Kidney epithelial cell (primary cell): ENCODE measurements at regions not wholly inside any gene's neighbourhood (a gene's known extent, or its start where the extent isn't known, plus 50 kb on each side); places are given as distances from the start of the nearest gene placed in this dataset.
A peak's percentile ranks its signal among the peaks of the same experiment; 100 is the strongest.

ENCODE experiments used
- DNase-seq: peaks from one replicate; pipeline ENCODE4 v3.0.0-alpha.2; 2010; ENCODE audit warnings: low read depth
- H3K27me3 ChIP-seq: 2 replicates; pipeline ENCODE4 v1.6.0; 2011; ENCODE audit warnings: low read length; ENCODE audit not compliant: control insufficient read depth, insufficient read depth
- H3K36me3 ChIP-seq: 2 replicates; pipeline ENCODE4 v1.5.1; 2011; ENCODE audit warnings: low read length; ENCODE audit not compliant: control insufficient read depth, insufficient read depth
- H3K4me3 ChIP-seq: 2 replicates; pipeline ENCODE4 v1.5.1; 2011; ENCODE audit warnings: low read depth, mild to moderate bottlenecking, control low read depth, low read length
- TF ChIP-seq, protein P1 (sequence below): IDR thresholded peaks from 2 replicates; pipeline ENCODE4 v1.5.1; 2011; ENCODE audit warnings: mild to moderate bottlenecking, moderate library complexity, low read length, control low read depth, inconsistent platforms; ENCODE audit not compliant: insufficient read depth, poor library complexity, severe bottlenecking

DNA sequence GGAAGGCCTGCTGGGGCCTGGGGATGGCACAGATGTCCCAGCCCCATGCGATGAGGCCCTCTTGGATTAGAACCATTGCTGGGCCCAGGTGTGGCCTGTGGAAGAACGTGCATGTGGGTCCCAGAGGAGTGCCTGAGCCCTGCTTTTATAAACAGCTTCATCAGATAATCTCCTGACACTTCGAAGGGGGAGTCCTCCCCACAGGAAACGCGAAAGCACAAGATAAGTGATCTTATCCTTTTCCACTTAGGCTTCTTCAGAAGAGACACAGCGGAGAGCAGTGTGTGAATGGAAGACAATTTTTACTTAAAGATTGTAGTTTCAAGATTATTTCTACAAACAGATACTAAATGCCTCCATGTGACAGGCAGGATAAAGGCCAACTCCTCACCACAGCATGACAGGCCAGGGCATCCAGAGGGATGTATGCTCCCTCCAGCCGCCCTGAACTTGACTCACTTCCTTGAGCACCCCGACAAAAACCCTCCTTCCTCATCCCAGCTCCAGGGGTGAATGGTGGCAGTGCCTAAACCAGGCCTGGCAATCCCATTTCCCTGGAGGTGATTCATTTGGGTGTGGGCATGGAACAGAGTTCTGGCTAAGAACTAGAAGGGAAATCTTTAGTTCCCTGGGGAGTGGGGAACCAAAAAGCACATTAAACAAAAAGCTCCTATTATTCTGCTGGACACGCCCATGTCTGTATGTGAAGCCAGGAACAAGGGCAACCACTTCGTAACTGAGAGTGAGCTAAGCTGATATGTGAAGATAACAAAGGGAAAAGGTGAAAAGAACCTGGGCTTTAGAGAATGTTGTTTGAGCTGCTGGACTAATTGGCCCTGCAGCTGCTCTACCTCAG, 56.2 kb upstream of the TMEM163 start:
- TF ChIP-seq, protein P1, sequence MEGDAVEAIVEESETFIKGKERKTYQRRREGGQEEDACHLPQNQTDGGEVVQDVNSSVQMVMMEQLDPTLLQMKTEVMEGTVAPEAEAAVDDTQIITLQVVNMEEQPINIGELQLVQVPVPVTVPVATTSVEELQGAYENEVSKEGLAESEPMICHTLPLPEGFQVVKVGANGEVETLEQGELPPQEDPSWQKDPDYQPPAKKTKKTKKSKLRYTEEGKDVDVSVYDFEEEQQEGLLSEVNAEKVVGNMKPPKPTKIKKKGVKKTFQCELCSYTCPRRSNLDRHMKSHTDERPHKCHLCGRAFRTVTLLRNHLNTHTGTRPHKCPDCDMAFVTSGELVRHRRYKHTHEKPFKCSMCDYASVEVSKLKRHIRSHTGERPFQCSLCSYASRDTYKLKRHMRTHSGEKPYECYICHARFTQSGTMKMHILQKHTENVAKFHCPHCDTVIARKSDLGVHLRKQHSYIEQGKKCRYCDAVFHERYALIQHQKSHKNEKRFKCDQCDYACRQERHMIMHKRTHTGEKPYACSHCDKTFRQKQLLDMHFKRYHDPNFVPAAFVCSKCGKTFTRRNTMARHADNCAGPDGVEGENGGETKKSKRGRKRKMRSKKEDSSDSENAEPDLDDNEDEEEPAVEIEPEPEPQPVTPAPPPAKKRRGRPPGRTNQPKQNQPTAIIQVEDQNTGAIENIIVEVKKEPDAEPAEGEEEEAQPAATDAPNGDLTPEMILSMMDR = no peak
- H3K36me3 ChIP-seq = no peaks in the 10 kb centered on the region
- no peaks in the 10 kb centered on the region for H3K27me3 ChIP-seq
- no peak overlapping the region for H3K4me3 ChIP-seq
- DNase-seq = no peak

DNA sequence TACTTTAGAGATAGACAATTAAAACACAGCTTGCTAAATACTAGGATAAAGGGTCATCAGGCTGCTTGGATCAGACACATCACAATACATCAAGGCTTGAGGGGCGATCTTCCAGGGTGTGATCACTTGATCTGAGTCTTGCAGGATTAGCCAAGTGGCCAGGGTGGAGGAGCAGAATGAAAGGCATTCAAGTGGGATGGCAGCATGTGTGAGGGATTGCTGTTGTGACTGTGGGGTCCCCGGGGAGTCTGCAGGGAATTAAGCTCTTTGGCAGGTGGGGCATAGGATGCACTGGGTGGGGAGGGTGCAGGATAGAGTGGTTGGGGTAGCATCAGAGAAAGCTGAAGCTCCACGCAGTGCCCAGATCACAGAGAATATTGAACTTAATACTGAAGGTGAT, 58.0 kb upstream of the TMEM163 start:
- TF ChIP-seq, protein P1 = no peak
- DNase-seq = no peak
- H3K36me3 ChIP-seq = no peaks in the 10 kb centered on the region
- H3K4me3 ChIP-seq = no peak overlapping the region
- no peaks in the 10 kb centered on the region for H3K27me3 ChIP-seq

DNA sequence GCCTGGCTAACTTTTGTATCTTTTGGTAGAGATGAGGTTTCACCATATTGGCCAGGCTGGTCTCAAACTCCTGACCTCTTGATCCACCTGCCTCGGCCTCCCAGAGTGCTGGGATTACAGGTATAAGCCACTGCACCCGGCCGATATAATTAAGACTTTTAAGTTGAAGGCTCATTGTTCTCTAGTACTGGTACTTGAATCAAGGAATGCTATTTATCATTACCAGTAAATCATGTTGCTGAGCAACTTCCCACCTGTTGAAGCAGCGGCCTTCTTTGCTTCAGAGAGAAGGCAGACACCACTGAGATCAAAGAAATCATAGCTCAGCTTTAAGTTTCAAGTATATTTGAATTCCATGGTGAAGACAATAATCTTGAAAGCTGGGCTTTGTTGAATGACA, 58.8 kb upstream of the TMEM163 start:
- Histone ChIP-seq H3K36me3 (no peaks in the 10 kb centered on the region), H3K4me3 (no peak overlapping the region), H3K27me3 (no peaks in the 10 kb centered on the region)
- TF ChIP-seq, protein P1 = no peak
- DNase-seq = no peak

DNA sequence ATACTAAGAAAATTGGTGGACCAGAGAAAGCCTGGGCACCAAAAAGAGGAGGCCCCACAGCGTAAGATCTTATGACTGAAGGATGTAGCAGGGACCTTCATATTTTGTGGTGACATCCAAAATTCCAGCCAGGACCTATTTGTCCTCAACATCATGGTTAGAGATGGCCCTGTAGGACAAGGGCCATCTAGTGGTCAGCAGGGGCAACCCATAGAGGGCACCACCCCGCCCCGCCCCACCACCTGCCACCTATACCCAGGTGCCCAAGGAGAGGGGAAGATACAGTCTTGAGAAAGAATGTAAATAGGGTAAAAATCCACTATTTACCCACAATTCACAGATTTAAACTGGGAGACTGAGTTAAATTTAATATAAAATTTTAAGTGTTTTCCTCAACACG, 59.6 kb upstream of the TMEM163 start:
- no peaks in the 10 kb centered on the region for H3K27me3 ChIP-seq
- no peak for DNase-seq
- H3K4me3 ChIP-seq = no peak overlapping the region
- TF ChIP-seq, protein P1 = peak; percentile 49
- no peaks in the 10 kb centered on the region for H3K36me3 ChIP-seq

DNA sequence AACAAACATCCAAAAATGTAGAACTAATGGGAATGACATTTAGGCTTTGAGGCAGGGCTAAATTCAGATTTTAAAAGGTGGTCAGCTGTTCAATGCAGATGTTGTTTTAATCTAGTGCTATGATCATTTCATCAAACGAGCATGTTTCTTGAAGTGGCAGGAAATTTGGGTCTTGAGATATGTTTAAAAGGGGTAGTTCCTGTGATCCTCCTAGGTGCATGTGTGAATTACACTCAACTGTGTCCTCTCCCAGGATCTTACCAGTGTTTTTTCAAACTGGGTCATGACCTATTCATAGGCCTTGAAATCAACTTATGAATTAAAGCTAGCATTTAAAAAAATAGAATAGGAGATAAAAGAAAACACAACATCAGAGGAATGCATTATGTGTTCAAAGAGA, 57.4 kb upstream of the ACMSD start:
- no peak overlapping the region for H3K4me3 ChIP-seq

More for the DNA sequence above, 57.4 kb upstream of the ACMSD start:
- Histone ChIP-seq H3K27me3 (no peaks in the 10 kb centered on the region), H3K36me3 (no peaks in the 10 kb centered on the region)
- DNase-seq = no peak
- TF ChIP-seq, protein P1 = no peak
